ENCODE measurements at regions not wholly inside any gene's neighbourhood (a gene's known extent, or its start where the extent isn't known, plus 50 kb on each side); places are given as distances from the start of the nearest gene placed in this dataset.

- DNase-seq = no peak
- Histone ChIP-seq H3K27me3 (no peaks in the 10 kb centered on the region), H3K9me3 (peaks cover 0 to 10% (median 0%) of the 10 kb centered on the region in 12 donors), H3K4me1 (no peaks in the 10 kb centered on the region), H3K4me3 (no peak overlapping the region), H3K27ac (no peak overlapping the region), H3K36me3 (no peaks in the 10 kb centered on the region)
- intact Hi-C loops (cut with DNase I) = no loop called here
- no peak for ATAC-seq
- WGBS, 4 donors = 83 to 94% (median 89%) methylated on average over 1 of the region's 1 CpG
- TF ChIP-seq POLR2A (IDR thresholded peaks at IDR 0.05) = no peak
- TF ChIP-seq CTCF (IDR thresholded peaks at IDR 0.05) = no peak
Observed at GRCh38 chr2:142330458-142330857, 199.6 kb upstream of the LRP1B start.

GRCh38 chr2:142325870-142326269 is 195.1 kb upstream of the LRP1B start:
- no peaks in the 10 kb centered on the region for H3K36me3 ChIP-seq
- ATAC-seq (no peak), DNase-seq (no peak)
- no peak overlapping the region for H3K27ac ChIP-seq
- H3K9me3 ChIP-seq = no peaks in the 10 kb centered on the region
- no peaks in the 10 kb centered on the region for H3K27me3 ChIP-seq
- intact Hi-C loops (cut with DNase I) = no loop called here
- TF ChIP-seq CTCF (IDR thresholded peaks at IDR 0.05) = no peak
- no peak for TF ChIP-seq POLR2A (IDR thresholded peaks at IDR 0.05)
- H3K4me1 ChIP-seq = no peaks in the 10 kb centered on the region
- H3K4me3 ChIP-seq = no peak overlapping the region

GRCh38 chr2:142323206-142323605 is 192.4 kb upstream of the LRP1B start:
- Histone ChIP-seq H3K4me3 (no peak overlapping the region), H3K27ac (no peak overlapping the region), H3K36me3 (no peaks in the 10 kb centered on the region), H3K27me3 (no peaks in the 10 kb centered on the region), H3K9me3 (no peaks in the 10 kb centered on the region), H3K4me1 (no peaks in the 10 kb centered on the region)
- DNase-seq = no peak
- WGBS, 4 donors = 68 to 78% (median 71%) methylated on average over 1 of the region's 1 CpG
- no peak for ATAC-seq
- intact Hi-C loops (cut with DNase I) = no loop called here
- TF ChIP-seq CTCF (IDR thresholded peaks at IDR 0.05) (no peak), POLR2A (IDR thresholded peaks at IDR 0.05) (no peak)

- no peaks in the 10 kb centered on the region for H3K4me1 ChIP-seq
- 27 to 71% (median 52%) methylated on average over 1 of the region's 1 CpG for WGBS, 4 donors
- ATAC-seq (no peak), DNase-seq (no peak)
- no peaks in the 10 kb centered on the region for H3K36me3 ChIP-seq
- H3K27ac ChIP-seq = no peak overlapping the region
- intact Hi-C loops (cut with DNase I) = no loop called here
- H3K9me3 ChIP-seq = no peaks in the 10 kb centered on the region
- no peak overlapping the region for H3K4me3 ChIP-seq
- TF ChIP-seq CTCF (IDR thresholded peaks at IDR 0.05) (no peak), POLR2A (IDR thresholded peaks at IDR 0.05) (no peak)
- no peaks in the 10 kb centered on the region for H3K27me3 ChIP-seq
Observed at GRCh38 chr2:142321706-142322280, 191.0 kb upstream of the LRP1B start.
